ENCODE measurements at regions not wholly inside any gene's neighbourhood (a gene's known extent, or its start where the extent isn't known, plus 50 kb on each side); places are given as distances from the start of the nearest gene placed in this dataset.

DNA sequence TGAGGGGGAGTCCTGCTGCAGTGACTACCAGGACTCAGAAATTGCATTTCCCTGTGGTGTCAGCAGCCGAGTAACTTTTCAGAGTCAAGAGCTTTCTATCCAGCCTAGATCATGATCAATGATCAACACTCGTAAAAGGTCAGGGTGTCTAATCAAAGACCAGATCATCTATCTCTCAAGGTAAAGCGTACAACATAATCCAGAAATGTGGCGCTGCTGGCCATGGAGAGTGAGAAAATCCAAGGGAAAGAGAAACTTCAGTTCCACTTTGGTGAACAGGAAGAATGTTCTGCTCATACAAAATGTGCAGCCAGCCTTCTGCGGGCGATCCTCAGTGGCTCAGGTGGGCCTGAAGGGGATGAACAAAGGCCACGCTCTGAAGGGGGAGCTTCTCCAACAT, 1005.8 kb upstream of the NR2F2 start:
- Histone ChIP-seq H3K36me3 (replicated peaks in 1 of 2) (no peaks in the 10 kb centered on the region), H3K27ac (peak overlapping the region in 2 of 5 donors; percentile 77 to 87), H3K4me3 (no peak overlapping the region), H3K9me3 (replicated peaks in 1 of 3) (no peaks in the 10 kb centered on the region), H3K4me1 (replicated peaks in 1 of 2) (peaks cover 0 to 4% of the 10 kb centered on the region in 2 donors), H3K27me3 (peaks cover 8% of the 10 kb centered on the region)
- TF ChIP-seq CTCF (IDR thresholded peaks at IDR 0.05): no peak
- TF ChIP-seq POLR2A (IDR thresholded peaks at IDR 0.05): no peak
- intact Hi-C loops (cut with DNase I): no loop called here
- WGBS, 4 donors: 64 to 71% (median 68%) methylated on average over 7 of the region's 7 CpGs
- no peak for DNase-seq

DNA sequence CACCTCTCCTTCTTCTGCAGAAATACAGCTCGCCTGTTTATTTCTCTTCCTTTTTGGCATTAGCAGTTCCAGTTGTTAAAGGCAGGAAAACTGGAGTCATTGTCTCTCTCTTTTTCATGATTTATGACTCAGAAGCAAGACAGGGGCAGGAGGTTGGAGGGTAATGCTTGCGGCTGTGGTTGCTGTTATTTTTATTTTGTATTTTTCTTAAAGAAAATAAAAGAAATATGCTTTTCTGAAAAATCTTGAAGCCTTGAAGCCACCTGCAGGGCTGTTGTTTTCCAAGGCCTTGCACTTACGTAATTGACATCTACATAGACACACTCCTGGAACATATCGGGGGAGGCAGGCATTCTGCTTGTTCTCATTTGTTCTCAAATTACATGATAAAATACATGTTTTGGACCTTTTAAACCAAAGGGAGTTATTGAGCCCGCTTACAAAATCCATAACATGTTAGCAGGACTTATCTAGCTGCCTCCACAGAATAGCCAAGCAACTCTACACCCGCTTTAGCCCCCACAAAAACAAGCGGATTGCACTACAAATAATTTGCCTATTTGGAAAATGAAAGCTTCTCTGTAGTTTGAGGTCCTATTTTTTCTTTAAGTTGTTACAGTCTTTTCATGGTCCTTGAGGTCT, 1004.6 kb upstream of the NR2F2 start:
- WGBS, 4 donors: 41 to 46% (median 44%) methylated on average over 7 of the region's 7 CpGs
- DNase-seq: peak in 1 of 7 donors; percentile 16
- H3K36me3 ChIP-seq (replicated peaks in 1 of 2): no peaks in the 10 kb centered on the region
- no peaks in the 10 kb centered on the region for H3K9me3 ChIP-seq (replicated peaks in 1 of 3)
- H3K4me1 ChIP-seq (replicated peaks in 1 of 2): peaks cover 0 to 4% of the 10 kb centered on the region in 2 donors
- TF ChIP-seq CTCF (IDR thresholded peaks at IDR 0.05) (peak in 1 of 6 experiments; percentile 25), POLR2A (IDR thresholded peaks at IDR 0.05) (no peak)
- H3K27ac ChIP-seq: peak overlapping the region in 4 of 5 donors; percentile 70 to 94 (median 80)
- intact Hi-C loops (cut with DNase I): no loop called here
- H3K27me3 ChIP-seq: peaks cover 8% of the 10 kb centered on the region
- peak overlapping the region in 1 of 4 donors; percentile 45 for H3K4me3 ChIP-seq

GRCh38 chr15:95326431-95327182, 1003.9 kb upstream of the NR2F2 start:
- 5 to 10% (median 6%) methylated on average over 31 to 59 of the region's 59 CpGs for WGBS, 4 donors
- Histone ChIP-seq H3K36me3 (replicated peaks in 1 of 2) (no peaks in the 10 kb centered on the region), H3K27me3 (peaks cover 8% of the 10 kb centered on the region), H3K4me1 (replicated peaks in 1 of 2) (peaks cover 0 to 4% of the 10 kb centered on the region in 2 donors), H3K27ac (peak overlapping the region in 4 of 5 donors; percentile 70 to 94 (median 80)), H3K9me3 (replicated peaks in 1 of 3) (no peaks in the 10 kb centered on the region), H3K4me3 (peak overlapping the region in 1 of 4 donors; percentile 45)
- intact Hi-C loops (cut with DNase I): no loop called here
- DNase-seq: peak in 2 of 7 donors; percentile 13 to 24
- TF ChIP-seq CTCF (IDR thresholded peaks at IDR 0.05) (no peak), POLR2A (IDR thresholded peaks at IDR 0.05) (no peak)

GRCh38 chr15:95327183-95327525, 1003.3 kb upstream of the NR2F2 start:
- 8 to 15% (median 13%) methylated on average over 10 of the region's 10 CpGs for WGBS, 4 donors
- Histone ChIP-seq H3K27me3 (peaks cover 8% of the 10 kb centered on the region), H3K4me3 (peak overlapping the region in 1 of 4 donors; percentile 45), H3K9me3 (replicated peaks in 1 of 3) (no peaks in the 10 kb centered on the region), H3K36me3 (replicated peaks in 1 of 2) (no peaks in the 10 kb centered on the region), H3K4me1 (replicated peaks in 1 of 2) (peaks cover 0 to 4% of the 10 kb centered on the region in 2 donors), H3K27ac (peak overlapping the region in 4 of 5 donors; percentile 70 to 94 (median 80))
- DNase-seq: no peak
- intact Hi-C loops (cut with DNase I): no loop called here
- no peak for TF ChIP-seq POLR2A (IDR thresholded peaks at IDR 0.05)
- TF ChIP-seq CTCF (IDR thresholded peaks at IDR 0.05): no peak
